Neural cell (in vitro differentiated cells): ENCODE measurements at regions not wholly inside any gene's neighbourhood (a gene's known extent, or its start where the extent isn't known, plus 50 kb on each side); places are given as distances from the start of the nearest gene placed in this dataset.

Source experiments
- H2AFZ ChIP-seq: fragments of 200-600, 300-800 bp; sonication (generic), shearing (Covaris generic); 2 replicates; pipeline ENCODE4 v1.6.0; 2014; ENCODE audit warnings: low read depth, mild to moderate bottlenecking, antibody characterized with exemption, low read length, moderate library complexity
- H3F3A ChIP-seq: fragments of 200-600 bp; shearing (Covaris generic); 2 replicates; pipeline ENCODE4 v1.6.1; 2016; ENCODE audit warnings: mild to moderate bottlenecking, moderate library complexity, mixed read lengths, antibody characterized with exemption, low read length; ENCODE audit not compliant: insufficient read depth, poor library complexity, severe bottlenecking
- H3K27ac ChIP-seq: fragments of 200-600, 300-800 bp; sonication (generic), shearing (Covaris generic); 2 replicates; pipeline ENCODE4 v1.5.1; 2014; ENCODE audit warnings: mild to moderate bottlenecking, low read length, moderate library complexity
- H3K27me3 ChIP-seq: fragments of 300-800, 200-600 bp; sonication (generic), shearing (Covaris generic); 2 replicates; pipeline ENCODE4 v1.6.0; 2014; ENCODE audit warnings: mild to moderate bottlenecking, low read depth, low read length, moderate library complexity; ENCODE audit not compliant: insufficient read depth
- H3K36me3 ChIP-seq: fragments of 300-800, 200-600 bp; sonication (generic), shearing (Covaris generic); 2 replicates; pipeline ENCODE4 v1.5.1; 2014; ENCODE audit warnings: mild to moderate bottlenecking, antibody characterized with exemption, low read length, moderate library complexity; ENCODE audit not compliant: insufficient read depth
- H3K4me2 ChIP-seq: fragments of 300-800, 200-600 bp; sonication (generic), shearing (Covaris generic); 2 replicates; pipeline ENCODE4 v1.6.0; 2014; ENCODE audit warnings: mild to moderate bottlenecking, low read length
- H3K4me3 ChIP-seq: fragments of 300-800, 200-600 bp; sonication (generic), shearing (Covaris generic); 2 replicates; pipeline ENCODE4 v1.5.1; 2014; ENCODE audit warnings: mild to moderate bottlenecking, low read length, moderate library complexity
- H3K79me2 ChIP-seq: fragments of 200-600 bp; shearing (Covaris generic); replicated peaks from 2 replicates; pipeline ENCODE4 v1.6.0; 2014; ENCODE audit warnings: mild to moderate bottlenecking, low read length, moderate library complexity; ENCODE audit not compliant: insufficient read depth
- H3K9ac ChIP-seq: fragments of 300-800, 200-600 bp; sonication (generic), shearing (Covaris generic); 2 replicates; pipeline ENCODE4 v1.6.1; 2016; ENCODE audit warnings: mild to moderate bottlenecking, low read length, mixed read lengths
- H3K9me2 ChIP-seq: fragments of 200-600 bp; shearing (Covaris generic); 2 replicates; pipeline ENCODE4 v1.6.1; 2016; ENCODE audit warnings: mild to moderate bottlenecking, low read length, mixed read lengths; ENCODE audit not compliant: insufficient read depth
- H3K9me3 ChIP-seq: fragments of 200-600, 300-800 bp; sonication (generic), shearing (Covaris generic); 2 replicates; pipeline ENCODE4 v1.6.1; 2016; ENCODE audit warnings: mild to moderate bottlenecking, mixed run types, low read length, moderate library complexity, mixed read lengths
- H4K20me1 ChIP-seq: fragments of 200-600 bp; shearing (Covaris generic); 2 replicates; pipeline ENCODE4 v1.6.1; 2016; ENCODE audit warnings: mild to moderate bottlenecking, mixed run types; ENCODE audit not compliant: insufficient read depth
- EP300 ChIP-seq: fragments of 450-650 bp; conservative IDR thresholded peaks from 2 replicates; pipeline ENCODE4 v1.6.1; 2014; ENCODE audit warnings: antibody characterized with exemption, mild to moderate bottlenecking, moderate library complexity; ENCODE audit not compliant: poor library complexity, severe bottlenecking
- EZH2 ChIP-seq: fragments of 200-600, 300-800 bp; shearing (Covaris generic), sonication (generic); IDR thresholded peaks from 2 replicates; pipeline ENCODE4 v1.6.1; 2014; ENCODE audit warnings: antibody characterized with exemption, low read length, borderline replicate concordance, mild to moderate bottlenecking; ENCODE audit not compliant: insufficient read depth, poor library complexity, severe bottlenecking
- MXI1 ChIP-seq: fragments of 450-650 bp; conservative IDR thresholded peaks from 2 replicates; pipeline ENCODE4 v1.6.1; 2014; ENCODE audit warnings: antibody characterized with exemption, mild to moderate bottlenecking; ENCODE audit not compliant: poor library complexity, severe bottlenecking
- POLR2AphosphoS5 ChIP-seq: IDR thresholded peaks from 2 replicates; pipeline ENCODE4 v1.6.1; 2012
- RAD21 ChIP-seq: fragments of 450-650 bp; conservative IDR thresholded peaks from 2 replicates; pipeline ENCODE4 v1.6.1; 2014; ENCODE audit warnings: antibody characterized with exemption, mild to moderate bottlenecking, moderate library complexity
- REST ChIP-seq: IDR thresholded peaks from 2 replicates; pipeline ENCODE4 v1.6.1; 2012; ENCODE audit warnings: borderline replicate concordance
- SMC3 ChIP-seq: fragments of 450-650 bp; conservative IDR thresholded peaks from 2 replicates; pipeline ENCODE4 v1.6.1; 2014; ENCODE audit warnings: antibody characterized with exemption, mild to moderate bottlenecking, moderate library complexity; ENCODE audit not compliant: poor library complexity
- TAF1 ChIP-seq: IDR thresholded peaks from 2 replicates; pipeline ENCODE4 v1.6.1; 2012; ENCODE audit warnings: low read depth
- TF ChIP-seq, protein P1 (sequence below): fragments of 450-650 bp; IDR thresholded peaks from 2 replicates; pipeline ENCODE4 v1.5.1; 2014; ENCODE audit warnings: antibody characterized with exemption, mild to moderate bottlenecking, moderate library complexity; ENCODE audit not compliant: poor library complexity, severe bottlenecking

GRCh38 chr11:56886455-56886854 is 102.3 kb upstream of the OR5AK2 start:
- no peaks in the 10 kb centered on the region for H3K79me2 ChIP-seq
- no peaks in the 10 kb centered on the region for H4K20me1 ChIP-seq
- H3K9me2 ChIP-seq, result no peaks in the 10 kb centered on the region
- H3K27me3 ChIP-seq, result no peaks in the 10 kb centered on the region
- H3K4me3 ChIP-seq, result no peak overlapping the region
- no peak overlapping the region for H3K27ac ChIP-seq
- H3K9me3 ChIP-seq, result no peaks in the 10 kb centered on the region
- H3K4me2 ChIP-seq, result no peak overlapping the region
- H3K9ac ChIP-seq, result no peak overlapping the region
- H2AFZ ChIP-seq, result no peak overlapping the region
- TF ChIP-seq EZH2 (no peak), EP300 (no peak), RAD21 (no peak), MXI1 (no peak), SMC3 (no peak)
- no peaks in the 10 kb centered on the region for H3F3A ChIP-seq
- H3K36me3 ChIP-seq, result no peaks in the 10 kb centered on the region

DNA sequence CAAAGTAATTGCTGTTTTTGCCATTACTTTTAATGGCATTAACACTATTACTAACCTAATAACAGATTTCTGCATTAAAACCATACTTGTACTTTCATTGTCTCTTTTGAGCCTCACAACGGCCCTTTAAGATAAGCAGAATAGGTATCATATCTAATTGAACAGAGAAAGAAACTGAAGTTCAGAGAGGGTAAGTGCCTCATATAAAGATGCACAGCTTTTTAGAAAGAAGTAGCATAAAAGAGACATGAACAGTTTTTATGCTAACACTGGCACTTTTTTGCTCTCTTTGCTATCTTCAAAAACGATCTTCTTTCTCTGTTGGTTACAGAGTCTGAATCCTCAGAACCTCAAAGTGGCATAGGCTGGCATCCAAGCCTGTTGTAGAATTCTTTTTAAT is 102.9 kb upstream of the OR5AK2 start:
- H3F3A ChIP-seq, result no peaks in the 10 kb centered on the region
- no peaks in the 10 kb centered on the region for H3K9me3 ChIP-seq
- H3K27me3 ChIP-seq, result no peaks in the 10 kb centered on the region
- H3K79me2 ChIP-seq, result no peaks in the 10 kb centered on the region
- no peak overlapping the region for H3K4me3 ChIP-seq
- no peaks in the 10 kb centered on the region for H4K20me1 ChIP-seq
- no peak overlapping the region for H3K9ac ChIP-seq
- H3K4me2 ChIP-seq, result no peak overlapping the region
- TF ChIP-seq EP300, result no peak
- no peak for TF ChIP-seq TAF1
- TF ChIP-seq POLR2AphosphoS5, result no peak
- TF ChIP-seq, protein P1, sequence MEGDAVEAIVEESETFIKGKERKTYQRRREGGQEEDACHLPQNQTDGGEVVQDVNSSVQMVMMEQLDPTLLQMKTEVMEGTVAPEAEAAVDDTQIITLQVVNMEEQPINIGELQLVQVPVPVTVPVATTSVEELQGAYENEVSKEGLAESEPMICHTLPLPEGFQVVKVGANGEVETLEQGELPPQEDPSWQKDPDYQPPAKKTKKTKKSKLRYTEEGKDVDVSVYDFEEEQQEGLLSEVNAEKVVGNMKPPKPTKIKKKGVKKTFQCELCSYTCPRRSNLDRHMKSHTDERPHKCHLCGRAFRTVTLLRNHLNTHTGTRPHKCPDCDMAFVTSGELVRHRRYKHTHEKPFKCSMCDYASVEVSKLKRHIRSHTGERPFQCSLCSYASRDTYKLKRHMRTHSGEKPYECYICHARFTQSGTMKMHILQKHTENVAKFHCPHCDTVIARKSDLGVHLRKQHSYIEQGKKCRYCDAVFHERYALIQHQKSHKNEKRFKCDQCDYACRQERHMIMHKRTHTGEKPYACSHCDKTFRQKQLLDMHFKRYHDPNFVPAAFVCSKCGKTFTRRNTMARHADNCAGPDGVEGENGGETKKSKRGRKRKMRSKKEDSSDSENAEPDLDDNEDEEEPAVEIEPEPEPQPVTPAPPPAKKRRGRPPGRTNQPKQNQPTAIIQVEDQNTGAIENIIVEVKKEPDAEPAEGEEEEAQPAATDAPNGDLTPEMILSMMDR, result no peak
- no peak for TF ChIP-seq EZH2
- no peak for TF ChIP-seq SMC3
- TF ChIP-seq MXI1, result no peak
- no peaks in the 10 kb centered on the region for H3K9me2 ChIP-seq
- no peaks in the 10 kb centered on the region for H3K36me3 ChIP-seq
- H3K27ac ChIP-seq, result no peak overlapping the region
- no peak overlapping the region for H2AFZ ChIP-seq

- Histone ChIP-seq H2AFZ (no peak overlapping the region), H3K9me2 (no peaks in the 10 kb centered on the region)
These were observed 103.5 kb upstream of the OR5AK2 start for GRCh38 chr11:56885177-56885576.

More at GRCh38 chr11:56885177-56885576, 103.5 kb upstream of the OR5AK2 start:
- no peaks in the 10 kb centered on the region for H3F3A ChIP-seq
- H3K4me2 ChIP-seq, result no peak overlapping the region
- TF ChIP-seq POLR2AphosphoS5 (no peak), MXI1 (no peak), TAF1 (no peak), REST (no peak), RAD21 (no peak), EZH2 (no peak), EP300 (no peak), SMC3 (no peak)
- TF ChIP-seq, protein P1, result no peak
- no peaks in the 10 kb centered on the region for H3K79me2 ChIP-seq
- no peaks in the 10 kb centered on the region for H4K20me1 ChIP-seq
- H3K27me3 ChIP-seq, result no peaks in the 10 kb centered on the region
- no peaks in the 10 kb centered on the region for H3K36me3 ChIP-seq
- no peak overlapping the region for H3K27ac ChIP-seq
- H3K4me3 ChIP-seq, result no peak overlapping the region
- no peak overlapping the region for H3K9ac ChIP-seq
- H3K9me3 ChIP-seq, result no peaks in the 10 kb centered on the region
